Breast epithelium (tissue), 4 donors: ENCODE measurements at regions not wholly inside any gene's neighbourhood (a gene's known extent, or its start where the extent isn't known, plus 50 kb on each side); places are given as distances from the start of the nearest gene placed in this dataset.

Experiments
- DNase-seq, 2 donors: peaks; one replicate each; pipeline ENCODE4 v3.0.0-alpha.2; 2019; ENCODE audit warnings: low spot score in 2 of 2
- H3K27ac ChIP-seq, 2 donors: fragments of 200-600 bp; sonication (generic) in 1 of 2; one replicate each; pipeline ENCODE4 v1.5.1; 2016 to 2019; ENCODE audit warnings: mild to moderate bottlenecking in 1 of 2
- H3K27me3 ChIP-seq, 2 donors: fragments of 200-600 bp; sonication (generic) in 1 of 2; one replicate each; pipeline versions ENCODE4 v1.5.1 to v1.6.0; 2017 to 2019; ENCODE audit warnings: control low read depth in 1 of 2, mild to moderate bottlenecking in 1 of 2
- H3K36me3 ChIP-seq: fragments of 200-600 bp; one replicate; pipeline ENCODE4 v1.5.1; 2019
- H3K4me1 ChIP-seq, 2 donors: fragments of 200-600 bp; sonication (generic); one replicate each; pipeline ENCODE4 v1.5.1; 2016 to 2019; ENCODE audit warnings: control low read depth in 1 of 2
- H3K4me3 ChIP-seq, 3 donors: fragments of 200-600 bp; sonication (generic); 1 replicate in 2 of 3; 2 replicates in 1 of 3; pipeline ENCODE4 v1.5.1; 2016 to 2019; ENCODE audit warnings: mild to moderate bottlenecking in 3 of 3, moderate library complexity in 2 of 3
- H3K9me3 ChIP-seq, 2 donors: fragments of 200-600 bp; sonication (generic) in 1 of 2; one replicate each; pipeline ENCODE4 v1.5.1; 2016 to 2019; ENCODE audit warnings: control low read depth in 1 of 2
- CTCF ChIP-seq, 3 donors: fragments of 450-650 bp; IDR thresholded peaks; one replicate each; pipeline ENCODE4 v1.5.1; 2016 to 2017; ENCODE audit warnings: antibody characterized with exemption in 3 of 3, mild to moderate bottlenecking in 3 of 3, moderate library complexity in 3 of 3
- POLR2A ChIP-seq: fragments of 450-650 bp; IDR thresholded peaks from one replicate; pipeline ENCODE4 v1.6.1; 2016; ENCODE audit warnings: antibody characterized with exemption, mild to moderate bottlenecking, moderate library complexity
- POLR2AphosphoS5 ChIP-seq, 3 donors: sonication (generic); formaldehyde crosslinking; IDR thresholded peaks; one replicate each; pipeline ENCODE4 v1.6.1; 2017; ENCODE audit warnings: antibody characterized with exemption in 3 of 3
- intact Hi-C: fragments of 100-400 bp; cut with DNase I; formaldehyde crosslinking; loops from one replicate; pipeline ENCODE4 v1.15.1; 2023; ENCODE audit warnings: low total_unique reads

- Histone ChIP-seq H3K27me3 (no peaks in the 10 kb centered on the region), H3K4me1 (no peaks in the 10 kb centered on the region), H3K4me3 (no peak overlapping the region), H3K36me3 (peaks cover 4% of the 10 kb centered on the region), H3K9me3 (peaks cover 0 to 10% of the 10 kb centered on the region in 2 donors), H3K27ac (no peak overlapping the region)
- no peak for DNase-seq
- no peak for TF ChIP-seq POLR2AphosphoS5 (IDR thresholded peaks at IDR 0.05)
- no peak for TF ChIP-seq POLR2A
- TF ChIP-seq CTCF (IDR thresholded peaks at IDR 0.05) = no peak
- intact Hi-C loops = no loop called here
Observed at GRCh38 chr15:26382444-26383072, 390.3 kb downstream of the GABRB3 start.

DNA sequence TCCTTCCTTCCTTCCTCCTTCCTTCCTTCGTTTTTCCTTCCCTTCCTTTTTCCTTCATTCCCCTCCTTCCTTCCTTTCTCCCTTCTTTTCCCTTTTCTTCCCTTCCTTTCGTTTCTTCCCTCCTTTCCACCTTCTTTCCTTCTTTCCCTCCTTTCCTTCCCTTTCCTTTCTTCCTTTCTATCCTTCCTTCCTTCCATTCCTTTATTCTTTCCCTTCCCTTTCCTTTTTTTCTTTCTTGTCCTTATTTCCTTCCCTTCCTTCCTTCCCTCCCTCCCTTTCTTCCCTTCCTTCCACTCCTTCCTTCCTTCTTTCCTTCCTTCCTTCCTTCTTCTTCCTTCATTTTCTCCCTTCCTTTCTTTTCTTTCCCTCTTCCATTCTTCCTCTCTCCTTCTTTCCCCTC lies 394.6 kb downstream of the GABRB3 start:
- Histone ChIP-seq H3K9me3 (peaks cover 7 to 41% of the 10 kb centered on the region in 2 donors), H3K27me3 (no peaks in the 10 kb centered on the region), H3K4me1 (no peaks in the 10 kb centered on the region), H3K27ac (no peak overlapping the region), H3K4me3 (no peak overlapping the region), H3K36me3 (no peaks in the 10 kb centered on the region)
- no peak for DNase-seq
- intact Hi-C loops = no loop called here
- TF ChIP-seq POLR2AphosphoS5 (IDR thresholded peaks at IDR 0.05) (no peak), POLR2A (no peak), CTCF (IDR thresholded peaks at IDR 0.05) (no peak)

GRCh38 chr15:26376243-26376642 lies 396.6 kb downstream of the GABRB3 start:
- no peak for TF ChIP-seq POLR2A
- TF ChIP-seq POLR2AphosphoS5 (IDR thresholded peaks at IDR 0.05) = no peak
- TF ChIP-seq CTCF (IDR thresholded peaks at IDR 0.05) = no peak
- no peak overlapping the region for H3K27ac ChIP-seq
- no peaks in the 10 kb centered on the region for H3K36me3 ChIP-seq
- intact Hi-C loops = no loop called here
- no peaks in the 10 kb centered on the region for H3K4me1 ChIP-seq
- no peak overlapping the region for H3K4me3 ChIP-seq
- peaks cover 7 to 41% of the 10 kb centered on the region in 2 donors for H3K9me3 ChIP-seq
- no peaks in the 10 kb centered on the region for H3K27me3 ChIP-seq
- no peak for DNase-seq

- H3K9me3 ChIP-seq = peaks cover 7 to 41% of the 10 kb centered on the region in 2 donors
- no peaks in the 10 kb centered on the region for H3K27me3 ChIP-seq
- H3K36me3 ChIP-seq = no peaks in the 10 kb centered on the region
- intact Hi-C loops = loop anchor here (5.0 kb wide), 1 partner anchor 447 kb away; no protein-coding TSS in a partner anchor
- no peak overlapping the region for H3K4me3 ChIP-seq
- H3K27ac ChIP-seq = no peak overlapping the region
- TF ChIP-seq POLR2A (no peak), POLR2AphosphoS5 (IDR thresholded peaks at IDR 0.05) (no peak), CTCF (IDR thresholded peaks at IDR 0.05) (no peak)
- H3K4me1 ChIP-seq = no peaks in the 10 kb centered on the region
- no peak for DNase-seq
Observed at GRCh38 chr15:26374806-26375205, 398.1 kb downstream of the GABRB3 start.

GRCh38 chr15:26372706-26373105 lies 400.2 kb downstream of the GABRB3 start:
- intact Hi-C loops = loop anchor here (5.0 kb wide), 1 partner anchor 450 kb away; no protein-coding TSS in a partner anchor

More at GRCh38 chr15:26372706-26373105, 400.2 kb downstream of the GABRB3 start:
- Histone ChIP-seq H3K27me3 (no peaks in the 10 kb centered on the region), H3K27ac (no peak overlapping the region), H3K9me3 (peaks cover 7 to 33% of the 10 kb centered on the region in 2 donors), H3K4me3 (no peak overlapping the region), H3K4me1 (no peaks in the 10 kb centered on the region), H3K36me3 (no peaks in the 10 kb centered on the region)
- TF ChIP-seq POLR2A (no peak), POLR2AphosphoS5 (IDR thresholded peaks at IDR 0.05) (no peak), CTCF (IDR thresholded peaks at IDR 0.05) (no peak)
- DNase-seq = no peak
